ENCODE measurements at regions not wholly inside any gene's neighbourhood (a gene's known extent, or its start where the extent isn't known, plus 50 kb on each side); places are given as distances from the start of the nearest gene placed in this dataset.

GRCh38 chr10:113297226-113297625, 255.6 kb upstream of the HABP2 start:
- H3K4me3 ChIP-seq (ENCODE audit: low read length) = no peak overlapping the region
- peak; percentile 43 for TF ChIP-seq CTCF (conservative IDR thresholded peaks at IDR 0.05; ENCODE audit: low read length)
- peak; percentile 87 for DNase-seq (ENCODE audit: low read depth)

GRCh38 chr10:113298616-113299015, 254.2 kb upstream of the HABP2 start:
- no peak for DNase-seq (ENCODE audit: low read depth)
- no peak for TF ChIP-seq CTCF (conservative IDR thresholded peaks at IDR 0.05; ENCODE audit: low read length)
- no peak overlapping the region for H3K4me3 ChIP-seq (ENCODE audit: low read length)

- no peak for TF ChIP-seq CTCF (conservative IDR thresholded peaks at IDR 0.05; ENCODE audit: low read length)
- no peak for DNase-seq (ENCODE audit: low read depth)
- H3K4me3 ChIP-seq (ENCODE audit: low read length) = no peak overlapping the region
Measured at GRCh38 chr10:113300201-113300600, 252.7 kb upstream of the HABP2 start.

DNA sequence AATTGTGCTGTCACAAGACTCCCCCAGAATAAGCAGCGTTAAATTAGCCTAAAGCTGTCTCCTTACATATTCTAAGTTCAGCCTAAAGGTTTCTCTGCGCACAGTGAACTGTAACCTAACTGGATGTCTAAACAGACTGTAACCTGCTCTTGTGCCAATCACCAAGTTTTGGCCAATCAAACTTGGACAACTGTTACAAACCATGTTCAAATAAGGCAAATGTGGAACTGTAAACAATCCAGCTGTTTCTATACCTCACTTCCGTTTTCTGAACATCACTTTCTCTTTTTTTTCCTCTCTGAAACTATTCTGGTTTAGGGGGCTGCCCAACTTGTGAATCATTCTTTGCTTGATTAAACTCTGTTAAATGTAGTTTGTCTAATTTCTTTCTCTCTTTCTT, 252.2 kb upstream of the HABP2 start:
- DNase-seq (ENCODE audit: low read depth) = no peak
- no peak overlapping the region for H3K4me3 ChIP-seq (ENCODE audit: low read length)
- TF ChIP-seq CTCF (conservative IDR thresholded peaks at IDR 0.05; ENCODE audit: low read length) = no peak

GRCh38 chr10:113301342-113301984, 251.4 kb upstream of the HABP2 start:
- no peak for DNase-seq (ENCODE audit: low read depth)
- TF ChIP-seq CTCF (conservative IDR thresholded peaks at IDR 0.05; ENCODE audit: low read length) = no peak
- H3K4me3 ChIP-seq (ENCODE audit: low read length) = no peak overlapping the region

GRCh38 chr10:113302062-113302461, 250.8 kb upstream of the HABP2 start:
- TF ChIP-seq CTCF (conservative IDR thresholded peaks at IDR 0.05; ENCODE audit: low read length) = no peak
- DNase-seq (ENCODE audit: low read depth) = no peak
- H3K4me3 ChIP-seq (ENCODE audit: low read length) = no peak overlapping the region

GRCh38 chr10:113303544-113304146, 249.2 kb upstream of the HABP2 start:
- no peak for TF ChIP-seq CTCF (conservative IDR thresholded peaks at IDR 0.05; ENCODE audit: low read length)
- DNase-seq (ENCODE audit: low read depth) = peak; percentile 58
- H3K4me3 ChIP-seq (ENCODE audit: low read length) = no peak overlapping the region

Measured in AG10803 (cell line).